Inflammatory macrophage treated with lipopolysaccharide for 4 hours (primary cell): ENCODE measurements at regions not wholly inside any gene's neighbourhood (a gene's known extent, or its start where the extent isn't known, plus 50 kb on each side); places are given as distances from the start of the nearest gene placed in this dataset.

Experiments
- DNase-seq: peaks from one replicate; pipeline ENCODE4 v3.0.0-alpha.2; 2020

DNA sequence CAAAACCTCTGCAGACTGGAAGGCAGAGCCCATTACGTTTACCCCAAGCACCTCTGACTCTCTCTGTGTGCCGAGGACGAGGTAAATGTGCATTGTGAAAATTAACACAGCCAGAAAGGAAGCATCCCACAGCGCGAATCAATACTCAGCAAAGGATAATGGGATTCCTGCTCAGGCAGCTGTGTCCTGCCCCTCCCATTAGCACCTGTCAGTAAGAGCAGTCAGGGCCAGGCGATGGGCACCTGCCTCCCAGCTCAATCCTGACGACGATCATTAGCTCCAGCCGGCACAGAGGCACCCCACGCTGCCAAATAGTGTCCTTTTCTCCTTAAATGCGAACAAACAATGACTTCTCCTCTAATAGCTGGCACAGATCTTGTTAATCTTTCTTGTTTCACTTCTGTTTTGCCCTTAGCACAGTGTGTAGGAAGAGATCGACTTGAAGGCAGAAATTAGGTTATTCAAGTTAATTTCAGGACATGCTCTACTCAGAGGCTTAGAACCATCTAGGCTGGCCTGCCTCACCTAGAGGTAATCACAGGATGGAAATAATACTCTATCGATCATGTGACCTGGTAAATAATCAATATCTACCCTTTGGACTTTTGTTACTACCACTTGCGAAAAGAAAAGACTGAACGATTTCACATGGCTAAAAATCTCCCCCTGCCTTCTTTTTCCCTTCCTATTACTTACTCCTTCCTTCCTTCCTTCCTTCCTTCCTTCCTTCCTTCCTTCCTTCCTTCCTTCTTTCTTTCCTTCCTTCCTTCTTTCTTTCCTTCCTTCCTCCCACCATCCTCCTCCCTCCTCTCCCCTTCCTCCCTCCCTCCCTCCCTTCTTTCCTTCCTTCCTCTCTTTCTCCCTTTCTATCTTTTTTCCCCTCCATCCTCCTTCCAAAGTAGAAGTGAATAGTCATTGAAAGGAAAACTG is 487.9 kb upstream of the ID2 start:
- peak; percentile 72 for DNase-seq

DNA sequence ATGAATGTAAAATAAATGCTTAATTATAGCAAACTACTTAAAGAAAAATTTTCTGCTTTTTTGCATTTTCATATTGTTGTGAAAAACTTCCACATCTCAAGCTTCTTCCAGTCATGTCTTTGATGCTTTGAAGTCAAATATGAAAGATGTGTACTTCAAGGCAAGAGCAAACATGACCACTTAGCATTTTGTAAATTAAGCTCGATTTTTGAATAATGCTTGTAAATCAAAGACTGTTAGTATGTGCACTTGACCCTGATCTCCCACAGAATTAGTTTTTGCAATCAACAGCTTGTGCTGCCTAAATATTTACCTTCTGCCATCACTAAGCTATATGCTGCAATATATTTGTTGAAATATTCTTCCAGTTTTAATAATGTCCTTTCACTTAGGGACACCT is 486.1 kb upstream of the ID2 start:
- DNase-seq: no peak

DNA sequence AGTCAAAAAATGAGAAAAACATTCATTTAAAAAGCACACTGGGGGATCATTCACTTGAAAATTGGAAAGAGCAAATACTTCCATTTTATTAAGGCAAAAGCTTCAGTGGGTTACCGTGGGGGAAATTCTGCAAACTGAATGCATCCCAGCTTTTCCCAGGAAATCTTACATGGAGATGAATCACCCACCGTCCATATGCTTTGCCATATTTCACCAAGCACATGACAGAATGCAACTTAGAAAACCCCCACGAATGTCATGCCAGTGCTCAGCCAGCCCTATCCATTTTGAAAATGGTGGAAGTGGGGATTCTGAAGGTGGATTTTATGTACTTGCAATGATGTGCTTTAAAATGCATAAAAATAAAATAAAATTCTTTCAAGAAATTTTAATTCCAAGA is 485.5 kb upstream of the ID2 start:
- no peak for DNase-seq

DNA sequence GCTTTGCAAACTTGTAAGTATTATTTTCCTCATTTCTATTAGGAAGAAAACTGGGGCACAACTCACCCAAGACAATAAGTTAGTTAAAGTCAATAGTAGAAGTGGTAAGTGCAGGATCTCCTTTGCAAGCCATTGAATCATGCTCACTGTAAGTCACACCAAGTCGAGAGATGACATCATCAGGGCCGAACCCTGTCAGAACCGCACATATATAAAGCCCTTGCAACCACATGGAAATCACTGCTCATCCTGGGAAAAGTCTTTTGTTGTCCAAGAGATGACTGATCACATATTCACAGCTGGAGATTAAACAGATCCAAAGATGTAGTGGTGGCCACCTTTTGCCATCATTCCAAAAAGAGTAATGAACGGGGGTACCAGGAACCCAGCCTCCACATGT is 484.8 kb upstream of the ID2 start:
- DNase-seq: no peak

DNA sequence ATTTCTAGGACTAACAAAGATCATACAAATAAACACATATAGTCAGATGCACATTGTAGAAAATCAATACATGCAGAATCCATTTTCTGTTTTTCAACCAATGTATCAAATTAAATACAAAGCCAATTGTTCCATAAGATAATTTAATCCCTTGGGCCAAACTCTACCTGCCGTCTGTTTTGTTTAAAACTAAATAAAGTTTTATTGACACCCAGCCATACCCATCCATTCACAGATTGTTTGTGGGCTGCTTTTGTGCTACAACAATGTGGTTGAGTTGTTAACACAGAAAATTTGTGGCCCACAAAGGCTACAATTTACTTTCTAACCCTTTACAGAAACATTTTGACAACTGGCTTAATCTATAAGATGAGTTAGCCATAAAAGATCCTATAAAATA is 484.0 kb upstream of the ID2 start:
- DNase-seq: no peak

DNA sequence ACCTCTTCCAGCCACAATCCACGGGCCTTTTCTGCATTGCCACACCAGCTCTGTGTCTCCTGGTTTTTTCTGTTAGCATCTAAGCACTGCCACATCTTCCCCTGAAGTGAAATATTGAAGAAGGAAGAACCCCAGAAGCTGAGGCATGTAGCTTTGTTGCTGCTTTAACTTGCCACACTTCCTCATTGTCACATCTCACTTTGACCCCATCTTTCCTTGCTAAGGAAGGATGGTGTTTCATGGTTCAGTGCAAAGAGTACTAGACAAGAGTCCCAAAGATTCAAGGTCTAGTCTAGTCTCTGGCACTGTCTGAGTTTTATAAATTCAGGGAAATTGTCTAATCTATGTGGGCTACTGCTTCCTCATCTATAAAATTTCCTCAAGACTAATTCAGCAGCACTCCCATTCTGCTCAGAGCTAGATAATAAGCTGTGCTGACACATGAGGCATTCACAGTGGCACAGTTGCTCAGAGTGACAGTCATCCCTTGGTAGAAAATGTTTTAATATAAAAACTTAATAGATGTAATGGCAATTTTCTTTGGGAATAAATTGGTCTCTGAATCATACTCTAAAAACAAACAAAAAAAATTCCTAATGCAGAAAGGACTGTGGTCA is 483.0 kb upstream of the ID2 start:
- DNase-seq: no peak

DNA sequence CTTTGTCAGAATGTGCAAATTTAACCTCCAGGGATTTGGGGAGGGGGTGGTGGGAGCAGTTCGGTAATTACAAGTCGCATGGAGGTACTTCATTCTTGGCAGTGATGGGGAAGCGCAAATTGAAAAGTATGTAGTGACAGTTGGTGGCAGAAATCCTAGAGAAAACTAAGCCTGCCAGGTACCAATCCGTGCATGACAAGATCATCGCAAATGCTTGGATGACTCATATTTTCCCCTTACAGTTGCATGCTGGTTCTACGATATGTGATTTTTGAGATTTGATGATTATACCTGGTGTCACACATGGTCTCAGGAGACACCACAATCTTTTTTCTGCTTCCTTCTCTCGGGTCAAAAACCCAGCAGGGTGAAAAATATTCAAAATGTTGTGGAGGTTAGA is 479.7 kb upstream of the ID2 start:
- DNase-seq: no peak

DNA sequence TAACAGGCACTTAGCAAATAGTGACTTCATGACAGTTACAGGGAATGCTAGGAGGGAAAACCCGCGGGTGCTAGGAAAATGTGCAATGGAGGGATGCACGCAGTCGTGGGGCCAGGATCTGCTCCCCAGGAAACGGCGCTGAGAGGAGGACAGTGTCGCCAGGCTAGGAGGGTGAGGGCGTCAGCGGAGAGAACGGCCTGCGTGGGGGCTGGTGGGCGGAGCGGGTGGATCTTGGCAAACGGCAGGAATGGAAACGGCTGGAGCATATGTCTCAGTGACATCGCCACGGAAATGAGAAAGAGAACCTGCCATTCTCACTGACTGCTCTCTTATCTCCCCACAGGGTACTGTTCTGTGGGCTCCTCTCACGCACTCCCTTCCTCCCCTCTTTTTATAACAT is 478.5 kb upstream of the ID2 start:
- no peak for DNase-seq

DNA sequence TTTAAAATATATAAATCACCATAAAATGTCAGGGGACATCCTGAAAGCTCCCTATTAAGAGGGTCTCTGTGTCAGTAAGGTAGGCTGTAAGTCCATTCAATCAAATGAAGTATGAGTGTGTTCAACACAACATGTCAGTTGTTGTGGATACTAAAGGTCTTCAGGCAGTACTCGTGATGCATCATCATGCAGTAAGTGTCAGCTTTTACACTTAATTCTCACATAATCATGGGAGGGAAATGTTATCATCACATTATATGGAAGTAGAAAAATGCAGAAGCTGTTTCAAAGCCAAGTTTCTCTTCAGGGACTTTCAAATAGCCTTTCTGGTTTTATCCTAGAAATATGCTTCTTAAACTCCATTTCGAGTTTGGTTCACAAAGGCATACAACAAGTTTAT is 477.1 kb upstream of the ID2 start:
- peak; percentile 94 for DNase-seq

DNA sequence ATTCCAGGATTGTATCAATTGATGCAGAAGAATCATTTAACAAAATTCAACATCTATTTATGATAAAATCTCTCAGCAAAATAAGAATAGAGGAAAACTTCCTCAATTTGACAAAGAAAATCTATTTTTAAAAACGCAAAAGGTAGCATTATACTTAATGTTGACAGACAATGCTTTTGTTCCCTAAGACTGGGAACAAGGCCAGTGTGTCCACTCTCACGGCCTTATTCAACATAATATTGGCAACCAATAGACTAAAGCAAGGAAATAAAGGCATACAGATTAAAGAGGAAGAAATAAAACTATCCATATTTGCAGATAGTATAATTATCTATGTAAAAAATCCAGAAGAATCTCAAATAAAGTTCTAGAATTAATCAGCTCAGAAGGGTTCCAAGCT is 472.4 kb upstream of the ID2 start:
- no peak for DNase-seq

DNA sequence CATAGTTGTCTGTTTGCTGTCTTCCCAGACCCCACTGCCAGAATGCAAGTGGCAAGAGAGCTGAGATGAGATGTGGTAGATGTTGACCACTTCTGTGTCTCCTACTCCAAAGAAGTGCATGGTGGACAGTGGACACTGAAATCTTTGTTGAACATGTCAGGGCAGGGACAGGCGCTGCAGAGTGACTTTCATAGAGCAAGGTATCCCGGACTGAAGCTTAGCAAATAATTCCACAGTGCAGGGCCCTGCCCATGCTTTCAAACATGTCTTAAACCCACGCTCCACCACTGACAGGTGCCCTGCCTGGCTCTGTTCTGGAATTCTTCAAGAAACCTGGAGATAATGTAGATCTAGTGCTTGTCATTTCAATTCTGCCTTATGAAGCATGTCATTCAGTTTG is 470.5 kb upstream of the ID2 start:
- DNase-seq: no peak

DNA sequence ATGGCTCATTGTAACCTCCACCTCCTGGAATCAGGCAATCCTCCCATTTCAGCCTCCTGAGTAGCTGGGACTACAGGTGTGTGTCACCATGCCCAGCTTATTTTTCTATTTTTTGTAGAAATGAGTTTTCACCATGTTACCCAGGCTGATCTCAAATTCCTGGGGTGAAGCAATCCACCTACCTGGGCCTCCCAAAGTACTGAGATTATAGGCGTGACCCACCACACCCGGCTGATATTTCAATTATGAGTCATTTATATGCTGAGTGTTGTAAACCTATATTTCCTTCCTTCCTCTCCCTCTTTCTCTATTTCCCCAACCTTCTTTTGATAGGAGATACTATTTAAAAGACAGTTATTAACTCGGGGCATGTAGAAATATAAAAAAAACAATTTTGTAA is 469.6 kb upstream of the ID2 start:
- no peak for DNase-seq

DNA sequence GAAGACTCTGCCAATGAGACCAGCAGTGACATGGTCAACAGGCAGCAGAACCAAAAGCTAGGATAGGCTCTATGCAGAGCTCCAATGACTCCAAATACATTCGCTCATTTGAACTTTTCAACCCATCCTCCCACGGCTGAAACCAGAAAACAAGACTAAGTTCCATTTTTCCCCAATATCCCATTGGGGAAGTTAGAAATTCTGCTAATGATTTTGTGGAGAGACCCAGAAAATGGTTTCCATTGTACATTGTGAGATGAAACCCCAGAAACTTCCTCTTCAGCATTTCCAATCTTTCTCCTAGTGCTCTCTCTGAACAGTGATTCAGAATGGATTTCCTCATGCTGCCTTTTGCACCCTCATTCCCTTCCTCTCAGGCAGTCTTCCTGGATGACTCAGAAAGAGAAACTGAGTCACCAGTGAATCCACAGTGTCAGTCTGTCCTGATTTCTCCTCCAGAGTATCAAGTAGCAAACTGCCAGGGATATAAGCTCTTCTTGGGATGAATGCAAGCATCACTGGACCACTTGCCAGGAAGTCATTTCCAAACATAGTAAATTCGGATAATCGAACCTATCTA is 467.7 kb upstream of the ID2 start:
- DNase-seq: peak; percentile 91

DNA sequence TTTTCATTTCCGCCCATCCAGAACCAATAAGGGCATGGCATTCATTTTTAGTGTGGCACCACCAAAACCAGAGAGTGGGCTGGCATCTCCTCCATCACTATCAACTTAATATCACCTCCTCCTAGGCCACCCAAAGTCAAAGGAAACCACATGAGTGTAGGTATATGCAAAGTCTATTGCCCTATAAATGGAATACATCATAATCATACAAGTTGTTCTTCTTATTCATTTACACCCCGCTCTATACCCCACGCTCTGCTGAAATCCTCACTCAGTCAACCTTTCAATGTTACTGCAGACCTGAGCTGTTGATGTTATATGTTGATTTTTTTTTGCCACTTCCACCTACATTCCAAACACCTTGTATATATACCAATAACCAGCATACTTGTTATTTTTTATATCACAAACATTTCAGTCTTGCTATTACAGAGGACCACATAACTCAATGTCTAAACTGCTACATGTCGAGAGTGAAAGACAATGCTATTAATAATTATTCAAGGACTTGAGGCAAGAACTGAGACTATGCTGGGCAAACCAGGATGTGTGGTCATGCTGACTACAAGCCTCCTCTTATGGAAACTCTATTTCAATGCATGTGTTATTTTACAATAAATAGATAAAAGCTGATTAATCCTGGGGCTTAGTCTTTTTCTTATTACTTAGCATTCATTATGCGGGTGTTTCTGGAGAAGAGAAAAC is 466.5 kb upstream of the ID2 start:
- no peak for DNase-seq

DNA sequence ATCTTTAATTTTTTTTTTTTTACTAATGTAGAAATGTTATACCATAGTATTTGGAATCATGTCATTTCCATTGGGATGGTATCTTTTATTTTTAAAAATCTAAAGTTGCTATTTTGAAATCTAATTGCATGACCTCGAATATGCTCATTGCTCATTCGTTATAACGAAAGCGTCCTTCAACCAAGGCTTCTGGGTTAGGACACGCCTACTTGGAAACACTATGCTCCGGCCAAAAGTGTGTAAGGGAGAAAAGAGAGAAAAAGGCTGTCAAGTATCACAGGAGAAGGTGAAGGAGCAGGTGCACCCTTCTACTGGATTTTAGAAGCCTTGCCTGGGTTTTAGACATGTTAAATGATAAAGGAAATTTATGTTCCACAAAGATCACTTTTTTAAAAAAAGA is 465.9 kb upstream of the ID2 start:
- no peak for DNase-seq

DNA sequence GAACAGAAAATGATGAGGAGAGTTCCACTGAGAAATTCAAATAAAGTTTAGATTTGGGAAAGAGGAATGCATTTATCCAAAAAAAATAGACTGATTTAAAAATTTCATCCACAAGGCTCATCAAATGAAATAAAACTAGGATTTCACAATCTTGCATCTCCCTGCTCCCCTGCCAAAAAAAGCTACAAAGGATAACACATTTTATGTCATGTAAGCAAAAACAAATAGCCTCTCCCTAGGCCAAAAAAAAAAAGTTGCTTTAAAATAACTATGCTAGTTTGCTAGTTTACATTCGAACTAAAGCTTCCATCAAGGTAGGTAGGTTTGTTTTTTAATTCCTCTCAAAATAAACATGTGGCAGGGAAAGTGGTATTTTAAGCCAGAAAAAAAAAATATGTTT is 465.5 kb upstream of the ID2 start:
- DNase-seq: no peak

DNA sequence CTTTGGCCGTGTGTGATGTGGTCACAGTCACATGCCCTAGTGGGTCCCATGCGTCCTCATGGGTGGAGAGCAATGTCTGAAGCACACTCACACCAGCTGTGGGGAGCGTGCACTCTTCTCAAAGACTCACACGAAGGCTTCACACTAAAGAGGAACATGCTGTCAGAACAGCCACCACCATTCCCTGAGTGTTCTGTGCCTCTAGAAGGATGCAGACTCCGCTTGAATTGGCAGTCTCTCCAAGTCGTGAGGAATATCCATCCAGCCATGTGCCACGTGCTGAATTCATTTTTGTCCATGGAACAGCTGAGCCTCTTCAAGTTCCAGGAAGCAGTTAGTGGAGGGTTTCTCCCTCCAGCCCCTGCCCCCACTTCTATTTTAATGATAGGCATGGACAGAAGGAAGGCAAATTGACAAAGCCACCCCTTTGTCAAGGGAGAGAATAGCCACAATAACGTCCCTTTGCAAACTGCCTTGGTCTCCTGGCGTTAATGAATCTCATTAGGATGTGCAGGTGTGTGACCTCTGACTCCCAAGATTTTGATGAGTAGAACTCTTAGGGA is 464.3 kb upstream of the ID2 start:
- DNase-seq: no peak

DNA sequence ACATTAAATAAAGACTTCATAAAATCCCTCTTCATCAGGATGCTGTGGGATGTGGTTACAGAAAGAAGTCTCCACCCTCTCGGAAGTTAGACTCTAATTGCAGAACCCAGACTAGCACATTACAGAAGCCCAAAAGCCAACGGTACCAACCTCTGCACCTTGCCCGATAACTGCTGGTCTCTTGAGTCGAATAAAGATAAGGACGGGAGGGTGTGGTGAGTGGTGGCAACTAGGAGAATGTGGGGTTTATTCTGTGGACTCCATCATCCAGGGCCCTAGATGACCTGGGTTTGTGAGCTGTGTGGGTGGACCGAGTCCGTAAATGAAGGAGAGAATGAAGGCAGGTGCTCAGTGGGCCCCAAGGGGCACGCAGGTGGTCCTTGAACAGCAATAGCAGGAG is 462.8 kb upstream of the ID2 start:
- no peak for DNase-seq

DNA sequence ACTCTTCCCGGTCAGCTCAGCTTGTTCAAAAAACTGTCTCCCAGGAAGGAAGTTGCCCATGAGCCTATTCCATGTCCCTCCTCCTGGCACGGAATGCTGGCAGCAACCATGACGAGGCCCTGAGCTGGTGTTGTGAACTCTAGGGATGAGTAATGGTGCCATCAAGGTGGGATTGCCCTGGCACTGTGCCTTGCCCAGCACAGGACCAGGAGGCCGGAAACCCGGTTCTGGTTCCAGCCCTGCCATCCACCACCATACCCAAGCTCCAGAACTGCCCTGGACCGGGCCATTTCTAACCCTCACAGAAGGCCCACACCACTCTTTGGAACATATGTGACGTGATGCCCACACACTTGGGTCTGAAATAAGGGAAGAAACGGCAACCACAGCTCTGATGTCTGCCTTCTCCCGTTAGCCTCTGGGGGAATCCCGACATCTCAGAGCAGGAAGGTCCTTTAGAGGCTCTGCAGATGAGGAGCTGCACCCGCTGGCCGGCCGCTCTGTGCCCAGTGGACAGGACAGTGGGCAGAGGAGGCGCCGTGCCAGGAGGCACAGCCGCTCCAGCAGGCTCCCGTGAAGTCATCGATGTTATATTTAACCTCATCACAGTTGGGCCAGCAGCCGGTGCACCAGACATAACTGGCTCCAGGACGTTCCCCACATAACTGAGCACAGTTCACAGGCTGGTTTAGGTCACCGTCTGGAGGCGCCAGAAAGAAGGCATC is 462.1 kb upstream of the ID2 start:
- no peak for DNase-seq

DNA sequence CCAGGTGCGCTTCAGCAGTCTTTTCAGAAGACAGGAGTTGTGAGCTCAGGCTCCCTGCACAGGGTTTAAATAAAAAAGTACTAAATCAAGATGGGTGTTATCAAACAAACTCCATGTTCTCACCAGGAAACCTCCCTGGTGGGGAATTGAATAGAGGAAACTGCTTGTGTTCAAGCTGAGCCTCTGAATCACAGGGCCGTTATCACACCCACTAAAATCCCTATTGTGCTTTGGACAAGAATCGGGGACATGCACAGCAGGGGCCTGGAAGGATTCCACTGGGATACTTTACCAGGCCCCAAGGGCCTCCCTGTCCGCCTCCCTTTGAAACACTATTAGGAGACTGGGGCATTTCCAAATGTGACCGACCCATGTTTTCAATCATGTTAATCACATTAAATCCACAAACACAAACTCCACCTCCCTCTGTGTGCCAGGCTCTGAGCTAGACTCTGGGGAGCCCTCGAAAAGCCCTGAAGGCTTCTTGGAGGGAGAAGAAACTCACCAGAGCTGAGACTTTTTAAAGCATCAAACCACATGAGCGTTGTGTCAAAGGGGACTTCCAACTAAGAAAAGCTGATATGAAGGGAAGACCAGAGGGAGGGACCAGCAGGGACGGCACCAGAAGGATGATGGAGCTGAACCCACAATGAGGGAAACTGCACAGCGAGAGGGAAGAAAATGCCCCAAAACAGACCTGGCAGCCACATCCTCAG is 458.7 kb upstream of the ID2 start:
- no peak for DNase-seq

DNA sequence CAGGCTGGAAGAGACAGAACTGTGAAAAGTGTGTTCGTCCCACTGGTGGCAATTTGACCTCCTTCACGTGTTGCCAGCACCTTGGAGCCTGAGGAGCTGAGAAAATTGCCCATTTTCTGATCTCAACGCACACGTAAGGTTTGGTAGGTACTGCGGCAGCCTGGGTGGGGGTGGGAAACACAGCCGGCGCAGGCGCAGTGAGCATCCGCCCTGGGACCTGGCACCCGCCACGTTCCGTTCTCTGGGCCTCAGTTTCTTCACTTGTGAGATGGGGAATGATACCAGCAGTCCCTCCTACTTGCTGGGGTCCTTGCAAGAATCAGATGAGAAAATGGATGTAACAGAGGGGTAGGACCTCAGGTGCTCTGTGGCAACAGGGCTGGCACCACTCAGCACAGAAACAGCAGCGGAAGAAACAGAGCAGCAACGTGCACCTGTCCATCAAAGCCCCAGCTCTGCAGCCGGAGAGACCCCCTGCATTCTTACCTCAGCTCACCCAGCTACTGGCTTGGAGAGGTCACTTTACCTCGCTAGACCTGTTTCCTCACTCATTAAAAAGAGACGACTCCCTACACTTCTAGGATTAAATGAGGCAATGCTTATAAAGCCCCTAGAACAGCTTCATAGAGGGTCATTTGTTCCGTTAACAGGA is 458.0 kb upstream of the ID2 start:
- DNase-seq: no peak
